ENCODE measurements at regions not wholly inside any gene's neighbourhood (a gene's known extent, or its start where the extent isn't known, plus 50 kb on each side); places are given as distances from the start of the nearest gene placed in this dataset.
"Not testable (repeated sequence)": the region's sequence is repeated elsewhere in the genome, so short reads cannot be mapped to it uniquely, and the experiment has no call there.

- DNase-seq (ENCODE audit: low read depth in 2 of 2) = no peak
These were observed 293.9 kb downstream of the TUSC7 start for GRCh38 chr3:117003501-117003900.

- DNase-seq (ENCODE audit: low read depth in 2 of 2) = no peak
These were observed 295.7 kb downstream of the TUSC7 start for GRCh38 chr3:117005274-117005673.

- DNase-seq (ENCODE audit: low read depth in 2 of 2) = no peak
These were observed 296.4 kb downstream of the TUSC7 start for GRCh38 chr3:117005911-117006522.

GRCh38 chr3:117010318-117010717 lies 300.7 kb downstream of the TUSC7 start:
- no peak for DNase-seq (ENCODE audit: low read depth in 2 of 2)

GRCh38 chr3:117011687-117012250 lies 302.2 kb downstream of the TUSC7 start:
- DNase-seq (ENCODE audit: low read depth in 2 of 2) = no peak

- no peak for DNase-seq (ENCODE audit: low read depth in 2 of 2)
These were observed 306.8 kb downstream of the TUSC7 start for GRCh38 chr3:117016378-117016777.

GRCh38 chr3:117017135-117017894 lies 307.7 kb downstream of the TUSC7 start:
- no peak for DNase-seq (ENCODE audit: low read depth in 2 of 2)

GRCh38 chr3:117018655-117019054 lies 309.1 kb downstream of the TUSC7 start:
- no peak for DNase-seq (ENCODE audit: low read depth in 2 of 2)

- DNase-seq (ENCODE audit: low read depth in 2 of 2) = no peak
These were observed 309.6 kb downstream of the TUSC7 start for GRCh38 chr3:117019082-117019713.

GRCh38 chr3:117026401-117026800 lies 316.8 kb downstream of the TUSC7 start:
- DNase-seq (ENCODE audit: low read depth in 2 of 2) = no peak

- DNase-seq (ENCODE audit: low read depth in 2 of 2) = no peak
These were observed 326.2 kb downstream of the TUSC7 start for GRCh38 chr3:117035745-117036144.

GRCh38 chr3:117036259-117036799 lies 326.8 kb downstream of the TUSC7 start:
- no peak for DNase-seq (ENCODE audit: low read depth in 2 of 2)

- no peak for DNase-seq (ENCODE audit: low read depth in 2 of 2)
These were observed 335.6 kb downstream of the TUSC7 start for GRCh38 chr3:117045143-117045542.

- no peak for DNase-seq (ENCODE audit: low read depth in 2 of 2)
These were observed 338.5 kb downstream of the TUSC7 start for GRCh38 chr3:117047951-117048705.

- DNase-seq (ENCODE audit: low read depth in 2 of 2) = no peak
These were observed 342.8 kb downstream of the TUSC7 start for GRCh38 chr3:117052395-117052794.

GRCh38 chr3:117054556-117054955 lies 345.0 kb downstream of the TUSC7 start:
- no peak for DNase-seq (ENCODE audit: low read depth in 2 of 2)

- DNase-seq (ENCODE audit: low read depth in 2 of 2) = not testable (repeated sequence)
These were observed 347.4 kb downstream of the TUSC7 start for GRCh38 chr3:117056946-117057345.

GRCh38 chr3:117059067-117059955 lies 349.7 kb downstream of the TUSC7 start:
- no peak for DNase-seq (ENCODE audit: low read depth in 2 of 2)

- DNase-seq (ENCODE audit: low read depth in 2 of 2) = no peak
These were observed 350.3 kb downstream of the TUSC7 start for GRCh38 chr3:117059956-117060270.

GRCh38 chr3:117063930-117064329 lies 354.4 kb downstream of the TUSC7 start:
- no peak for DNase-seq (ENCODE audit: low read depth in 2 of 2)

- DNase-seq (ENCODE audit: low read depth in 2 of 2) = no peak
These were observed 358.7 kb downstream of the TUSC7 start for GRCh38 chr3:117068301-117068700.
